G401 (cell line): ENCODE measurements at regions not wholly inside any gene's neighbourhood (a gene's known extent, or its start where the extent isn't known, plus 50 kb on each side); places are given as distances from the start of the nearest gene placed in this dataset.

Experiments used
- DNase-seq: peaks from one replicate; pipeline ENCODE4 v3.0.0-alpha.2; 2015; ENCODE audit warnings: low spot score
- in situ Hi-C: cut with HindIII; loops from 2 replicates; pipeline ENCODE4 v1.10.0; 2016; ENCODE audit warnings: low sequenced_read_pairs, mixed read lengths

DNA sequence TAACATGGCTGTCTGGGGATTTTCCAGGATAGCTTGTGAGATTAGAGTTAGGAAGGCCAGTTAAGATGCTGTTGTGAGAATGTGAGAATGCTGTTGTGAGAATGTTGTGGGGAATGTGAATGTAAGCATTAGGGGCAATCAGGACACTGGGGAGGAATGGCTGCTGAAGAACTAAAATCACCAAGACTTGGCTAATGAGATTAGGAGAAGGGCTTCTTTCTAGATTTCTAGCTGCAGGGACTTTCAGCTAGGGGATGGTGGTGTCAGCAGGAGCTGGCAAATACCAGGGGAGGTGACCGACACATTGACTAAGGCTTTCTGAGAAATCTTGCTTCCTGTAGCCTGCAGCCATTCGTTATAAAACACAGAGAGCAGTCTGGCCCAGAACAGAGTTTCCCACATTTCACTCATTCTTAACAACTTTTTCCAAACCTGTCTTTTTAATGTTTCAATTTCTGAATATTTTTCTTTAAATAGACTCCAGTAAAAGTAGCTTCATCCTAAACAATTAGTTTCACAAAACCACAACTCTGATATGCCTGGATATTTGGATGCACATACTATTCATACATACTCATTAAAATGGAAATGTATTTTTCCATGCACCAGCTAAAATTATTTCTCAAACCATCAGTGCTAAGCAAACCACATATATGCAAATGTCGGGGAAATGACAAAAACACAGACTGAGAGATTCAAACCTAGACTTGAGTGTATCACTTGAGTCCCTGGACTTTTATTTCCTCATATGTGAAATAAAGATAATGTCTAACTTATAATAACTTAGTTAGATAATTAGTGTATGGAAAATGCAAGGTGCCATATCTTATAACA is 89.3 kb upstream of the TNC start:
- in situ Hi-C loops = no loop called here
- no peak for DNase-seq

GRCh38 chr9:115208501-115208900 is 90.5 kb upstream of the TNC start:
- in situ Hi-C loops = no loop called here
- DNase-seq = no peak

DNA sequence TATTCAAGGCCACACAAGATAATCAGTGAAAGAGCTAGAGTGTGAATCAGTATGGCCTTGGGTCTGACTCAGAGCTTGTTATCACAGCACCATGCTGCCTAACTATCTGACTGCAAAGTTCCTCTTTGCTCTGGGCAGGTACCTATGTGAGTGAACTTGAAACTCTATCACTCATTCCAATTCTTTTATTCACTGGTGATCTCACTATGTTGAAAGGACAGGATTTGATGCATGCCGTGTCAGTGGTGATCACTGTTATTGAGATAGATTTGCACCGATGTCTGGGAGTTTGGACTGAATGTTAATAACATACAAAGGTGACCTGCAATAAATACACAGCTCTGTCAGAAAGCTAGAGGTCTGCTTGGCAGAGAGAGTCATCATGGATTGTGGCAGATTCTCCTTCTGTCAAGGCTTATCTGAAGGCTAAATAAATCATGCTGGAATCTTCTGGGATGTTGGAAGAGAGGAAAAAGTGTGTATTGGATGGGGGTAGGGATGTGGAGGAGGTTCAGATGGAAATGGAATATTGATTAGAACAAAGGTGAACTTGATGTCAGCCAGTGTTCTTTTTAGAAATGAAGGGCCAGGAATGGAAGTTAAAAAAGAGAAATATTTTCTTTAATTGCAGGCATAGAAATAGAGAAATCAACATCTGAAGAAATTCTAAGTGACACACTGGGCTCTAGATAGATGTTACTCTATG is 91.8 kb upstream of the TNC start:
- in situ Hi-C loops = no loop called here
- no peak for DNase-seq

DNA sequence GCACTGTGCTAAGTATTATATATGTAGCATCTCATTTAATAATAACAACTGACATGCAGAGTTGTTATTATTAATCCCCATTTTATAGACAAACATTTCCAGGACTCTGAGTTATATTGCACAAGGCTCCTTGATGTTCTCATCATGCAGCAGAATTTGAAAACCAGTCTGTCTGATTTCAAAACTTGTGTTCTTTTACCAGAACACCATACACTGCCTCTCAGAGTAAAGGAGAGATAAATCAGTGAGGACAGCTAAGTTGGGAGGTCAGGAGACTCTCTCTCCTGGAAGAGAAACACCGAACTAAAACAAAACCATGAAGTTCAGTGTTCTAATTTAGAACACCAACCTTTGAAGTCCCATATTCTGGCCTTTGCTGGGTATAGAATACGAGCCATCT is 92.7 kb upstream of the TNC start:
- in situ Hi-C loops = no loop called here
- DNase-seq = no peak

- in situ Hi-C loops = no loop called here
- DNase-seq = no peak
Measured at GRCh38 chr9:115211413-115212124, 93.6 kb upstream of the TNC start.

- DNase-seq = no peak
- in situ Hi-C loops = no loop called here
Measured at GRCh38 chr9:115212125-115212605, 94.2 kb upstream of the TNC start.

GRCh38 chr9:115212832-115213231 is 94.9 kb upstream of the TNC start:
- DNase-seq = no peak
- in situ Hi-C loops = no loop called here

DNA sequence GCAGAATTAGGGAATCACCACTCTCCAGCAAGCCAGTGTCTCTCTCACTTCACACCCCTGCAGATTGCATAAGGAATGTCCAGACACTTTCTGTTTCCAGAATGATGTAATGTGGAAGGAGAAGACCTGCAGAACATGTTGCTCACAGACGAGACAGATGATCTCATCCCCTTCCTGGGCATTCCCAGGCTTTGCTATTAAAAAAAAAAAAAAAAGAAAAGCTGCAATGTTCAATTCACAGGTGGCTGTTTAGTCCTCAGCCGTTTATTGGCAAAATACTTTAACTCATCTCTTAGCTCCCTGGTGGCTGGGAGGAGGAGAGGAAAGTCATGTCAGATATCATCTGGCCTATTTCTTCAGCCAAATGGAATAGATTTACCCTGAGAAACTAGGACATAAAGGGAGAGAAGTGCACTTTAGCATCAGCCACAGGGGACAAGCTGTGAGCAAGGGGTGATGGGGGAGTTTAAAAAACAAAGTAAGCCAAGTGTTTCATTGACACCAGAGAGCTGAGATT is 95.9 kb upstream of the TNC start:
- in situ Hi-C loops = no loop called here
- no peak for DNase-seq

GRCh38 chr9:115216873-115217272 is 98.9 kb upstream of the TNC start:
- in situ Hi-C loops = no loop called here
- DNase-seq = no peak

DNA sequence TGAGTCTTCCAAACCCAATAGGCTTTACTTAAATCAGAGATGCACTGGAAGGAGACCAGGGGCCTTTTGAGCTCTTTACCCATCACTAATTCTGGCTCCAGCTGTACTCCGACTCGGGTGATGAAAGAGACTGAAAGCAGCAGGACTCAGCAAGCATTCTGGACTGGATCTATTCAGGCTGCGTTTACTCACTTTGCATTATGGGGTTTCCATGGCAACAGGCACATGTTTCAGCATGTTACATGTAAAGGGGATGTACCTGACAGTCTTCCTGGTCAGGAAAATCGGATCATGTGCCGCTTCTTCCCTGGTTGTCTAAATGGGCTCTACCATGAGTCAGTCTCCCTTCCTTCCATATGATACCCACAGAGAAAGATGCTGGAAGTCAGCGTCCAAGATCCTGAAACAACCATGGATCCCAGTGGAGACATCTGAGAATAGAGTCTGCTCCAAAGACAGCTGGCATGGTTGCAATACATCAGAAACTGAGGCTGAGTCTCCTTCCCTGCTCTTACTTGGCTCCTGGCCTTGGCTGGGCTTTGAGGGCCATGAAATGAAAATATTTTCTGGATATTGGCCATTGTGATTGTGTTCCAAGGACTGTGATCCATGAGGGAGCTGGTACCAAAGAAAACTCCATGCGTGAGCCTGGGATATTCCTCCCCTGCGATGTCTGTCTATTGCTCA is 102.5 kb upstream of the TNC start:
- no peak for DNase-seq
- in situ Hi-C loops = no loop called here

DNA sequence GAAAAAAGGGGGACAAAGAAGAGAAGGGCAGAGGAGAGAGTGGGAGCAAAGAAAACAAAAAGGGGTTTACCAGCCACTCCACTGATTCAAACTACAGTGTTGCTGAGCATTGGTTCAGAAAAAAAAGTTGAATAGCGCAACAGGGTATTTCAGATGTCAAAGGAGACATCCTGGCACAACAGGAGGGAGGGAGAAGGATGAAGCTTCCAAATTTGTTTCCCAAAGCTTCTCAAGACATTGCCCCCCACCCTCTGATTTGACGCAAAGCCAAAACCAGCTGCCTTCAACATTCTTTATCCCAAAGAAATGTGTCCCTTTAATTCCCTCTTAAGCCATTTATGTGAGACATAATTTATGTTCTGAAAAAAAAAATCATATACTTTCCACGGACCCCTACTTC is 105.5 kb upstream of the TNC start:
- in situ Hi-C loops = no loop called here

DNA sequence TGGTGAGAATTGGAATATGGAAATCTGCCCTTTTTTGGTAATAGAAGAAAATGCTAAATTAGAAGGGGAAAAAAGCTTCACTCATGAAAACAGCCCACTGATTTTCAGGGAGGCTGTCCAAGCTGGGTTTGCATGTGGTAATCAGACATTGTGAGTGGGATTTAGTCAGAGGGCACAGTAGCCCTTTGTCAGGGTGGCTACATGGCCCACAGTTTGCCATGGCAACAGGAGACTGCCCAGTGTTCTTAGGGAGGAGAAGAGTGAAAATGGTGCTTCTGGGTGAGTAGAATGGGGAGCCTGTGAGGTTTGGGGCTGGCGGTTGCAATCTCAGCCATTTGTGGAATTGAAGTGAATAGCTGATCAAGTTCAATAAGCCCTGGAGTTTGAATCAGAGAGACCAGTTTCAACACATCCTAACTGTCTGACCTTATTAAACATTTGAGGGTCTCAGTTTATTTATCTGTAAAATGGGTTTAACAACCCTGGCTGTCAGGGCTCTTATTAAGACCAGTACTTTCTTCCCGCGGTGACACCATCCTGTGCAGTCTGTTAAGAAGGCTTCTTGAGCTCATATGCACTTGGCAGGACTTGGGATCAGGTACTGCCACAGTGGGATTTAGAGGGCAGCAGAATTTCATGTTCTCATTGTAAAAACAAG is 107.6 kb upstream of the TNC start:
- no peak for DNase-seq
- in situ Hi-C loops = no loop called here

More for the DNA sequence above, 105.5 kb upstream of the TNC start:
- DNase-seq = no peak

DNA sequence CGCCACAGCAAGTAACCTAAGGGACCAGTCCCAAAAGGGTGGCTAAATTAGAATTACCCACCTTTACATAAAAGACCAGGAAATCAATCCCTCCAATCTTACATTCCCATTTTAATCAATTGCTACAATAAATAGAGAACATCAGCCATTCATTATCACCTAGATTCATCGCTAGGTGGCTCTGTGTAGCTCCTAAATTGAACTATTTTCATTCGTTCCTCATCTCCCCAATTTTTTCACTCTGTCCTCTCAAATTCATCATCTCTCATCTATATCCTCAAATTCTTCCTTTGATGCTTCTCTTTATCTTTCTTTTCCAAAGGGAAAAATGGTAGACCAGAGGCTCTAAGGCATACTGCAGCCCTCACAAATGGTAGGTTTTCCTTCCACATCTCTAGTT is 108.2 kb upstream of the TNC start:
- in situ Hi-C loops = no loop called here
- no peak for DNase-seq

DNA sequence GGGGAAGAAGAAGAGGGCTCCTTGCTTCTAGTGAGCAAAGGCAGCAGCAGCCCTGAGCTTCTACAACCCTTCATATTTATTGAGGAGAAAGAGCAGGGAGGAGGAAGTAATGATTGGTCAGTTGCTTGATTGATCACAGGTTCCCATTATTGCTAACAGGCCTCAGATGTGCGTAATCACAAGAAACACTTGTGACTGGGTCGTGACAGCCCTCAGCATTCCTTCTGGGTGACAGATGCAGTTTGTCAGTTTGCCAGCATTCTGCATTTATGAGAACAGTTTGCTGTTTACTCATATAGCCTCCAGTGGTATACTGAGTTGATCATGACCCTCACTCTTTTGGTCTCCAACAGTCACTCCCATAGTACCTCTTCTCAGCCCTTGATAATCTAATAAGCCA is 111.5 kb upstream of the TNC start:
- DNase-seq = no peak
- in situ Hi-C loops = no loop called here

- DNase-seq = no peak
- in situ Hi-C loops = no loop called here
Measured at GRCh38 chr9:115230924-115231515, 113.1 kb upstream of the TNC start.

- DNase-seq = no peak
- in situ Hi-C loops = no loop called here
Measured at GRCh38 chr9:115232181-115232774, 114.3 kb upstream of the TNC start.

GRCh38 chr9:115234094-115234493 is 116.1 kb upstream of the TNC start:
- no peak for DNase-seq
- in situ Hi-C loops = no loop called here

GRCh38 chr9:115235221-115235620 is 117.3 kb upstream of the TNC start:
- no peak for DNase-seq
- in situ Hi-C loops = no loop called here
